Femur (tissue), 1 donor: ENCODE measurements at regions not wholly inside any gene's neighbourhood (a gene's known extent, or its start where the extent isn't known, plus 50 kb on each side); places are given as distances from the start of the nearest gene placed in this dataset.

ENCODE experiments used
- DNase-seq: peaks from one replicate; pipeline ENCODE4 v3.0.0-alpha.2; 2017

DNA sequence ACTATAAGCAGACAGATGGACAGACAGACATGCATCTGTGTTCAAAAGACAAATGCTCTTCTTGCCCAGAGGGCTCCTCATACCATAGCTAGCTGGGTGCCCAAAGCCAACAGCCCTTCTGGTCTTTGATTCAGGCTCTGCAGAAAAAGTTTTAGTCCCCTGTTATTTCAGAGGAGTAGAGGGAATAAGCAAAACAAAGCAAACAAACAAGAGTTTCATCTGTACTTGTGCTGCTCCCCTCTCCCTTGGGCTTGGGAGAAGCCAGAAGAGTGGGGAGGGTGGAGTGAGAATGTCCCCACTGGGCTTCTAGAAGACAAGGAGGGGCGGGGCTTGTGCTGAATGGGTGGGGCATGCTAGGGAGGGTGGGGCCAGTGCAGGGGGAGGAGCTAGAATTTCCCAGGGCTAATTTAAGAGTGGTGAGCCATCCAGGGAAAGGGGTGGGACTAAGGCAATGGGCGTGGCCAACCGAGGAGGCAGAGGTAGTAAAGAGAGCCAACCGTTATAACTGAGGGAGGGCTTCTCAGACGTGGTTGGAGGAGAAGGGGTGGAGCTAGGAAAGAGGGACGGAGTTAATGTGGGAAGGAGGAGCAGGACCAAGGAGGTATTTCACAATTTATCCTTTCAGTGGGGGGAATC lies 101.2 kb upstream of the MGMT start:
- DNase-seq: no peak

DNA sequence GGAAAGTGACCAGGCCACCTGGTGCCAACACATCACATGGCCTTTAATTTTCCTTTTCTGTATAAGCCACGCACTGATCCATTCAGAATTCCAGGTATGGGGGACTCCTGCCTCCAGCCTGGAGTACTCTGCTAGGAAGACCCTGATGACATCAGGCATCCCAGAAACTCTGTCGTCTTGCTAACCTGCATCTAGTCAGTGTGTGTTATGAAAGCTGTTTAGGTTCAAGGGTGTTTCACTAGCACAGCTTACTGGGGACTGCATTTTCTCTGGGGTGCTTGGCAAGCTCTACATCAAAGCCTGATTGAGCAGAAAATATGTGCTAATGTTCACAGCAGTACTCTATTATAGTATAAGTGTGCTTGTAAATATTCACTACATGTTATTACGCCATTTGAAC lies 100.6 kb upstream of the MGMT start:
- DNase-seq: no peak

DNA sequence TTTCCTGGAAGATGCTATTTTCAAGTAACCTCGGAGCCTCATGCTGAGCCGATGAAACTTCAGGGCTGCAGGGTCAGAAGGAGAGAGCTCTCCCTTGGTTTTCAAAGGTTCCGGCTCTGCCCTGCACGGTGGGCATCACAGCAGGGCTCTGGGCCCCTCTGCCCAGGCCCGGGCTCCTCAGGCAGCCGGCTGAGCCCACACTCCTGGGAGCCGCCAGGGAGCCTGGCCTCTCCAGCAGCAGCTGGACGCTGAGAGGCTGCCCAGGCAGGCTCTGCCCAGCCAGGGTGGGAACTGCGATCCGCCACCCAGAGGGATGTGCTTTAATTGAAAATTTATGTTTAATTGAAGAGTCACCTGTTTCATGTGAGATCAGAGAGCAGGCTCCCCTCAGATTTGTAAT lies 97.5 kb upstream of the MGMT start:
- DNase-seq: no peak

DNA sequence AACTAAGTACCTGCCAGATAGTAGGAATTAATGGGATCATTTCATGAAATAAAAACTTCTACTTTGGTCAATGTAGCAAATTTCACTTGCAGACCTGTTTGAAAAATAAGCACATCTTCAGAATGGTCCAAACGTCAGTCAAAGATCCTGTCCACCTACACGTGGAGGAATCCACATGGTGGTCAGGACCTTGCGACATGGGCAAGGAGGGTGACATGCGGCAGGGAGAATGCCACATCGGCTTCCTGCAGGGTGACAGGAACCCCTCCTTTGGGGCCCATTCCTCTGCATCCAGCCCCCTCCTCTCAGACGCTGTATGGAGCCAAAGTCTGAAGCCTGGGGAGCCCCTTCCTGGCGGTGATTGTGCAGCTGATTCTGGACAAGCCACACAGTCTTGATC lies 95.5 kb upstream of the MGMT start:
- DNase-seq: no peak

DNA sequence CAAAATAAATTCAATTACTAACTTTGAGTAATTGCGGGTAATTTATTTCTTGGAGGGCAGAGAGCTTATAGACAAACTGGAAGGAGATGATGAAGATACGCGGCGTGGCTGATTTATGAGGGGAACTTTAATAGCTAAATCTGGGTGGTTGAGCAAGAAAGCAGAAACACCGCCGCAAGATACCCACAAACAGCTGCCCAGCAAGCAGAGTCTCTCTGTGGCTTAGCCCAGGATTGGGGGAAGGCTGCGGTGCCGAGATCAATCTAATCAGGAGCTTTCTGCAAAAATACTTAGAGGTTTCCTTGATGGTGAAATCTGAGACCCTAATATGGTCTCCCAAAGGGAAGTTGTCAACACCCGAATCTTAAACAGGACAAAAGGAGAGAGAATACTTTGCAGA lies 94.9 kb upstream of the MGMT start:
- DNase-seq: no peak

DNA sequence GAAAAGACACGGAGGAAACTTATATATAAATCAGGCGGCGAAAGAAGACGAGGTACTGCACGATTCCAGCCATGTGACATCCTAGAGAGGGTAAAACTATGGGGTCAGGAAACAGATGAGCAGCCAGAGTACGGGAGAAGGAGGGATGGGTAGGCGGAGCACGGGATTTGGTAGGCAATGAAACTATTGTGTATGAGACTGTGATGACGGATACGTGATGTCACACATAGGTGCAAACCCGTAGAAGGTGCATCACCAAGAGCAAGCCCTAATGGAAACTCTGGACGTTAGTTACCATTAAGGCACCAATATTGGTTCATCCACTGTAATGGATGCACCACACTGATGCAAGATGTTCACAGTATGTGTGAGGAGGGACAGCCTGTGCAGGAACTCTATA lies 93.8 kb upstream of the MGMT start:
- DNase-seq: no peak

DNA sequence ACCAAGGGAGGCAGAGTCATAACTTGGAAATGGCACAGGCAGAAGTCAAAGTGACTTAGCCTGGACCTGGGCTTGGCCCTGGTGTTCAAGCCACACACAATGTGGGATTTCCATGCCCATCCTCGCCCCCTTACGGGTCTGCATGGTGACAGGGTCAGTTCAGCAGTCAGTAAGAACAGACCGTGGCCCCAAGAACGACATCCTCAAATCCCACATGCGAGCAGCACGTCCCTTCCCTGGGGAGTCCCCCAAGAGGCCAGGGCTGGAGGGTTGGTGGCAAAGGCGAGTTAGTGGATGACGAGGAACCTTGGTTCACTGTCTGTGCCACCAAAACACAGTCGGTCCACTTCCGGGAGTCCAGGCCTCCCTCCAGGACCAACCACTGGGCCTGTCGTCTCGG lies 93.3 kb upstream of the MGMT start:
- DNase-seq: no peak

DNA sequence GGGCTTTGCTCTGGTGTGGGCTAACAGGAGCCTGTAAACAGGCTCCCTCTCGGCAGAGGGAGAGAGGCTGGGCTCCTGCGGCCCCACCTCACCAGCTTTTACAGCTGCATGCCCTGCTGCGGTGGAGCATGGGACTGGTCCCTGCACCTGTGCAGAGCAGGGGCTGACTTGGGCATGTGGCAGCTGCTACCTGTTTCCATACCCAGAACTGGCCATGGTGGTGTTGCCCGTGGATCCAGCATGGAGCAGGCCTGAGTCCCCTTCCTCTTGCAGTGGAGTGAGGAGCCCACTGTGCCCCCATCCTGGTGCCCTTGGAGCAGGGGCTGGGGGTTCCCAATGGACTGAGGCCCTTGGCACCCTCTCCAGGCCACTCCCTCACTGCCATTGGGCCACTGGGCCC lies 91.9 kb upstream of the MGMT start:
- DNase-seq: no peak

DNA sequence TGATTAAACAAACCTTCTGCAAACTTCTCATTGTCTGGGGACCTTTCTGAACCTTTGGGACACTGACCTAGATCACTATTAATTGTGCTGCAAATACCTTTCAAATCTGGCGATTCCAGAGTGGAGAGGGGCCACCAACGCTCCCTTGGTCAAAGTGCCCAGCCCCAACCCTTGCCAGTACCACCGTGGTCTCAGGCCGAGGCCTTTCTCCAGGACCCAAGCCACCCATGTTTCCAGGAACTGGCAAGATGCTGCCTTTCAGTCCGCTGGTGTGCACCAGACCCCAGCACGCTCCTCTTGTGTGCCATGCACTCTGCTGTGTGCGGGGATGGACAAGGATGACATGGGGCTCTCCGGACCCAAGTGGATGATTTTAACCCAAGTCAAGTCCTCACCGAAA lies 91.1 kb upstream of the MGMT start:
- DNase-seq: no peak

DNA sequence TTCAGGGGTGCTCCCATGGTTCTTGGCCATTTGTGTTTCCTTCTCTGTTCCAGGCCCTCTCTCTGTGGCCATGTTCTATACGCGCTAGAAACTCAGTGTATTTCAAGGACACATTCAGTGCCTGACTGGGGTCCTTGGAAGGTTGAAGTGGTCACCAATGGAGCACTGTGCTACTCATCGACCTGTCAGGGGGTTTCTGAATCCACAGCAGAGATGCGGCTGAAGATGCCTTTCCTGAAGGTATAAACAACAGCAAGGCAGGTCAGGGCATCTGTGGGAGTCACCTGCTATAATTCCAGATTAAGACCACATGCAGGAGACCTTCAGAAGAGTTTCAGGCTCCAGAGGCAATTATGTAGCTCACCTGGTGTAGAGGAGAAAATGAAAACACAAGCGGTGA lies 86.8 kb upstream of the MGMT start:
- no peak for DNase-seq

DNA sequence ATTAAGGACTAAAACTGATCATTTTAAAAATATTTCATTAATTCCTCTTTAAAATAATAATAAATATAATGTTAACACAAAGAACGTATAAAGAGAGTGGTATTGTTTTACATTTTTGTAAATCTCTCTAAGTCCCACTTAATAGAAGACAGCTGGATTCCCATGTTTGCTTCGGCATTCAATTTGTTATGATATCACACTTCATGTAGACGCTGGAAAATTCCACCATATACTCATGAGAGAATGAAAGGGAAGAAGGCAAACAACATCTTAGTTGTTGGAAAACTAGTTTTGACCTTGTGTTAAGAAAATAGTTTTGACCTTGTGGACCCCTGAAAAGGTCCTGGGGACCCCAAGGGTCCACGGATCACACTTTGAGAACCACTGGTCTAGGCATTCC lies 85.3 kb upstream of the MGMT start:
- no peak for DNase-seq

DNA sequence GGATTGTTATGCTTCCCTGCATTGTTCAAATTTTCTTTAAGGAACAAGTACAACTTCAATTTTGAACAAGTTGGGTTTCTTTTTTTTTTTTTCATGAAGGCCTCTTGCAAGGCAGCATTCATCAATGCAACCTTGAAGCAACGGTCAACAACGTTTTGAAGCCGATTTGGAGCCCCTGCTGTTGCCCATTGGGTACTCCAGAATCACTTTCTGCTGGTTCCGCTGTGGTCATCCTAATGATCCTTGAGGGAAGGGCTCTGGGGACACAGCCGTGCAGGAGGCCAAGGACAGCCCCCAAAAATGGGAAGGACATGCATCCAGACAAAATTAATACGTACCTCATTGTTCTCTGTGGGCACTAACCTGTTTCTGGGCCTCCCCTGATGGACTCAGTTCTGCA lies 84.6 kb upstream of the MGMT start:
- no peak for DNase-seq

DNA sequence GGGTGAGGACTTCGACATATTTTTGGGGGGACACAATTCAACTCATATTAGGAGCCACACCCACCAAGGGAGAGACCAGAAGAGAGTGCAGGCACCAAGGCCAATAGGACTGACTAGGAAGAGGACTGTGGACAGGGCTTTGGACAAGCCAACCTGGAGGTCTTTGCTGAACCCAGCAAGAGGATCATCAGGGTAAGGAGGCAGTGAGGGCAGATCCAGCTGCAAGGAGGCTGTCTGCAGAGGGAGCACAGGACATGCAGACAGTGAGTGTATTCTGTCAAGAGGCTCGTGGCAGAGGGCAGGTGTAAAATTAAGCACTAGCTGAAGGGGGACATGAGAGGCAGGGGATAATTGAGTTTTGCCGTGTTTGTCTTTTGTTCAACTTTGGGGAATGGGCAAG lies 83.4 kb upstream of the MGMT start:
- DNase-seq: no peak

DNA sequence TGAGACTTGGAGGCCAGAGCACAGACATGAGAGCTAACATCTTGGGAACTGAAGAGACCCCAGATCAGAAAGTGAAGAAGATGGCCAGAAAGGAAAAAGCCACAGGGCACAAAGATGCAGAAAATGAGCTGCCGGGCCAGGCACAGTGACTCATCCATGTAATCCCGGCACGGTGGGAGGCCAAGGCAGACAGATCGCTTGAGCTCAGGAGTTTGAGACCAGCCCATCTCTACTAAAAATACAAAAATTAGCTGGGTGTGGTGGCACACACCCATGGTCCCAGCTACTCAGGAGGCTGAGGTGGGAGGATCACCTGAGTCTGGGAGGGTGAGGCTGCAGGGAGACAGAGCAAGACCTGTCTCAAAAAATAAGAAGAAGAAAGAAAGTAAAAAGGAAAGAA lies 81.4 kb upstream of the MGMT start:
- DNase-seq: no peak

DNA sequence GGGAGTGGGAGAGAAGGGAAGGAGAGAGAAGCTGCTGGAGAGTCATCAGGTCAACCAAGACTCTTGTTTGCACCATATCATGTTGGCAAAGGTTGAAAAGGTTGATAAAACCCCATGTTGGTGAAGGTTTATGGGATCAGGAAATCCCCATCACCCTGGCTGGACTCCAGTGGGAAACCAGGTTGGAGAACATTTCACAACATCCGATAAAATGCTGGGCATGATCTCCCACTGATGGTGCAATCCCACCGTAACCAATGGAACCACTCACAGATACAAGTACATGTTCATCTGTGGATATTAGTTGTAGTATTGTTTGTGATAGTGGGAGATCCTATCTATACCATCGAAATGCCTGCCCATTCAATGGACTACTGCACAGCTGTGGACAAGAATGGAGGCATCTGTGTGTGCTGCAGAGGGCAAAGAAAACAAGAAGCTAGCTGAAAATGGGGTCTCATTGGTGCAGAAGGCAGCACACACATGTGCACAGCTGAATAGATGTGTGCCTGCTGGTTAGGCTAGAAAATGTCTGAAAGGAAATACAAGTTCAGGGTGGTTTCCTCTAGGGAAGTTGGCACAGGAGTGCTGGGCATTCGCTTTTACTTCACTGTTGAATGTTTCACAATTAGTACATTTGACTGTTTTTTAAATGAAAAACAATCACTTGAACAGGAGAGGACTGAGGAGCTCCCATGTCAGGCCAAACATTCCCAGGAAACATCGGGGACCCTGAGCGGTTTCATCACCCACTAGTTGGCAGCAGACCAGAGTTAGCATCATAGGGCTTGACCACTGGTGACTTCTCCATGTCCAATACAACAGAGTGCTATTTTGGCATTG lies 80.4 kb upstream of the MGMT start:
- DNase-seq: no peak

DNA sequence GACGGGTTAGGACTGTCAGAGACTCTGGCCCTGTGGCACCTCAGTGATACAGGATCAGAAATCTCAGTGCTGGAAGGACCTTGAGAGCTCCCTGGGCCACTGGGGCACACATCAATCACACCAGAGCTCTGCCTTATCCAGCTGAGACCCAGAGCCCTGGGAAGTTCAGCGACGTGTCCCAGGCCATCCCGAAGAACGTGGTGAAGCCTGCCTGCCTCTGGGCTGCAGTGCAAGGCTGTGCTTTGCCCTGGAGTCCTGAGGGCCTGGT lies 79.8 kb upstream of the MGMT start:
- no peak for DNase-seq

DNA sequence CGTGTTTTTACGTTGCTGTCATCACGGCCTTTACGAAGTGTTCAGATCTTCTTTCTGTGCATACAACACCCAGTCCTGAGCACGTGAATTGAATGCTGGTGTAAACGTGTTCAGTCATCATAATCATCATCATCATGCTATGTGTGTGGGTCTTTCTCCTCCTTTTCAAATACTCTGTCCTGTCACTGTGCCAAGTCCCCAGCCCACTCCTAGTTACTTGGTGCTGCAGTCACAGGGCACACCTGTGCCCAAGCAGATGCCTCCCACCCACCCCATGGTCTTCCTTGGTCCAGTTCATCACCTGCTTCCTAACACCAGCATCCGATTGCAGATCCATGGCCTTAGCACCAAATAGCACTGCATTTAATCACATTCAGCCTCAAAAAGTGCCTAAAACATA lies 78.6 kb upstream of the MGMT start:
- no peak for DNase-seq

DNA sequence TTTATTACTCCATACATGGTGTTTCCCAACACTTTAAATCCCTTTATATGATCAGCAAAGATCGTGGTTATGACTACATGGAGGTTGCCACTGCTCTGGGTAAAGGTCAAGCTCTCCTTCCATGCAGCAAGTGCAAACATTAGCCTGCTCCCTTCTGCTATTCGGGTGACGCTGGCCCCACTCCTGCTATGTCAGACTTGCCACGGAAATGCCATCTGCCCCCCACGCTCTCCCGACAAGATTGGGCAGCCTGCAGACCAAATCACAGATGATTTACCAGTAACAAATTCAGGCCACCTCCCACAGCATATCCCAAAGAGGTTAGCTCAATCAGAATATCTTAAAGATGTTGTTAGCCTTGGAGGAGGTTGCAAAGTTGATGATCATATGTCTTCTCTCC lies 77.8 kb upstream of the MGMT start:
- DNase-seq: no peak

DNA sequence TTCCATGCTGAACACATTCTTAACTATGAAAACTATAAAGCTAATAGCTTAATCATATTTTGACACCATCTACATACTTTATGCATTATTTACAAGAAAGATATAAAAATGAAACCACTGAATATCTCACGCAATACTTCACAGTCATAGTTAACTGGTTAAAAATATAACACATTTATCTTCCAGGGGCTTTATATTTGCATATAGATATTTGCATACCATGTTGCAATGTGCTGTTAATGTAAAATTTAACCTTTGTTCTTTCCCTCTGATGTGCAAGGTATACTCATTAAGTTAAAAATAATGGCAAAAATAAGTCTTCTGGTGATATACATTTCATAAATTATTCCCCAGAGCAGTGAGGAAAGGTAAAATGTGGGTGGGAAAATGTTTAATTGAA lies 76.9 kb upstream of the MGMT start:
- no peak for DNase-seq

DNA sequence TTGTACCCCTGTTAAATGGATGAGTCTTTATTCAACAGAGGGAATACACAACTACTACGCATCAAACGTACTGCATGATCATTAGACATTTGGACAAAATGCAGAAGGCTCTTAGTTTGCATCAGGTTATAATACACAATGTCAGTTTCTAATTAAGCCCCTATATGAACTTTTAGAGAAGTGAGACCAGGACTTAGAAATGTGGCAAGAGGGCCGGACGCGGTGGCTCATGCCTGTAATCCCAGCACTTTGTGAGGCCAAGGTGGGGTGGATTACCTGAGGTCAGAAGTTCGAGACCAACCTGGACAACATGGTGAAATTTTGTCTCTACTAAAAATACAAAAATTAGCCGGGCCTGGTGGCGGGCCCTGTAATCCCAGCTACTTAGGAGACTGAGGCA lies 76.3 kb upstream of the MGMT start:
- DNase-seq: no peak

DNA sequence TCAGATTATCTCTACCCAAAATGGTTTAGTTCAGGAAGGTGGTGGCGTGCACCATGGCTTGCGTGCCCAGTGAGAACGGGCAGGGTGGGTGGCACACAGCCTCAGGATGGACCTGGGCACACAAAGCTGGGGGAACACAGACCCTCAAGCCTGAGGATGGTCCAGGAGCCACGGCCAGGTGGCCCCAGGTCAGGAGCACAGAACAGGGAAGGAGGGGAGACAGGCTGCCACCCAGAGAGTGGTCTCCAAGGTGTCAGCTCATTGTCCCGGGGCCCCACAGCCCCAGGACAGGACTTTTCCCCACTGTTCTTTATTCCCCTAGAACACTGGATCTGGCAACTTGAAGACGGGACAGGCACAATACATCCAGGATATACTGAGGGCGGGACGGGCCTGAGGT lies 75.6 kb upstream of the MGMT start:
- no peak for DNase-seq

DNA sequence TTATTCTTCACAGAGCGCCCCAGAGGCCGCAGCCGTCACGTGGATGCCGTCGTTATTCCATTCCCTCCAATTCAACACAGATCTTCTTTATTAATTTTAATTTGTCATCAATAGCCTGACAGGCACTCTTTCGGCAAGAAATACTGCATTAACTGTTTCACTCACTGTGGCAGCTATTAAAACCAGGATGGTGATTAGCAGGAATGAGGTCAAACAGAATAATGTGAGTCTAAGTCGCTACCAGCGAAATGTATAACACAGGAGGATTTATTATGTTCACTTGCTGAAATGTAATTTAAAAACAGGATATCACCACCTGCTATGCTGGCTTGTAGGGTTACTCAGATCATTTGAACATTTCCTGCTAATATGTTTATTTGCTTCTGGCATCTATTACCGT lies 74.2 kb upstream of the MGMT start:
- DNase-seq: no peak

DNA sequence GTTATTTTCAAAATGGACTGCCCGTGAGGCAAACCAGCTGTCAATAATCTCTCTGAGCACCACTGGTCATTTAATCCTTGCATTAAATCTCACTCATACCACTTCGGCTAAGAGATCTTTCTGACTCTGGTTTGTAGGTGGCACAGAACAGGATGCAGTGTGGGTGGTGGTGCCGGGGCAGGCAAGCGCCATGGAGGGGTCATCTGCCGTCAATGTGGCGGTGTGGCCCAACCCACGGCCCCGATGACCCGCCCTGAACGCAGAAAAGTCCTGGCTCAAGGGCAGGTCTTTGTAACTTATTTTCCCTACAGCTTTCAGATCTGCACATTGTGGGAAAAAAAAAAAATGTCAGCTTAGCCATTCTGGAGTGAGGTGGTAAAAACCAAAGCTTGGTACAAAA lies 73.2 kb upstream of the MGMT start:
- no peak for DNase-seq

DNA sequence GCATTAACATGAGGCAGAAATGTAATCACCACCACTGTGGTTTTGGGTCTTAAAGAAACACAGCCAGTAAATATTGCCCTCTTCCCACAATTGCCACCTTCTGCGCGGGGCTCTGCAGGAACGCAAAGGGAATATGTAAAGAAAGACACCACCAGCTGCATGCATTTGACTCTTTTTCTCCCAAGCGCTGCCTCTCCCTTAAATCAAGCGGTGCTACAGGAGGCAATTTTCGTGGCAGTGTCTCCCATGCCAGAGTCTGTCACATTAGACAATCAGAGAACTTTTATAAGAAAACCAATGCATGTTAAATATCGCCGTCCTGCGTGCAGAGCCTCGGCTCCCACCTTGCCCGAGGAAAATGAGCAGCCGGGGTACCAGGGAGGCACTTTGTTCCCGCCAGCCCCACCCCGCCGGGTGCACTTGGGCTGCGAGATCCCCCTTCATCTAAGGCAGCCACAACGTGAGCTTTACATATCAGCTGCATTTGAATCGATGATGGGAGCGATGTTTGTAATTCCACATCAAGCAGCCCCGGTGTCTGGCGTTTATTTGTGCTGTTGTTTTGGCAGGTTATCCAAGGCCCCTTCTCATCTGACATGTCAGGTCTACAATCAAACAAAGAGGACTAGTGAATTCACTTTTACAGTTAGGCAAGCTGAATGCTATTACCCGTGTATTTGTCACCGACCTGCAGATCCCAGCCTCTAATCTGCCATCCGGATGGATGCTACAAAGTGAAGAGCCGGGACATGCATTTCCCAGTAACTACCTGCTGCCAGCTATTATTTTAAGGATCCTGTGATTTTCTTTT lies 72.3 kb upstream of the MGMT start:
- no peak for DNase-seq
